GM23248 (cell line): ENCODE measurements at regions not wholly inside any gene's neighbourhood (a gene's known extent, or its start where the extent isn't known, plus 50 kb on each side); places are given as distances from the start of the nearest gene placed in this dataset.

Experiments used
- DNase-seq: peaks from one replicate; pipeline ENCODE4 v3.0.0-alpha.2; 2015
- H2AFZ ChIP-seq: fragments of 200-600 bp; sonication (generic); 2 replicates; pipeline ENCODE4 v1.6.1; 2016; ENCODE audit warnings: antibody characterized with exemption
- H3F3A ChIP-seq: fragments of 200-600 bp; sonication (generic); 2 replicates; pipeline ENCODE4 v1.6.1; 2016; ENCODE audit warnings: mild to moderate bottlenecking, antibody characterized with exemption, mixed run types; ENCODE audit not compliant: insufficient read depth
- H3K27ac ChIP-seq: fragments of 200-600 bp; sonication (generic); 2 replicates; pipeline ENCODE4 v1.5.1; 2016; ENCODE audit warnings: mild to moderate bottlenecking
- H3K27me3 ChIP-seq: fragments of 200-600 bp; sonication (generic); replicated peaks from 2 replicates; pipeline ENCODE4 v1.6.1; 2016; ENCODE audit warnings: mild to moderate bottlenecking; ENCODE audit not compliant: insufficient read depth
- H3K36me3 ChIP-seq: fragments of 200-600 bp; sonication (generic); 2 replicates; pipeline ENCODE4 v1.6.1; 2016; ENCODE audit warnings: low read depth, mild to moderate bottlenecking
- H3K4me1 ChIP-seq: fragments of 200-600 bp; sonication (generic); 2 replicates; pipeline ENCODE4 v1.6.1; 2016; ENCODE audit warnings: mild to moderate bottlenecking; ENCODE audit not compliant: insufficient read depth
- H3K4me2 ChIP-seq: fragments of 200-600 bp; sonication (generic); one replicate; pipeline ENCODE4 v1.6.1; 2016; ENCODE audit warnings: mild to moderate bottlenecking; ENCODE audit not compliant: unreplicated experiment
- H3K4me3 ChIP-seq: fragments of 200-600 bp; sonication (generic); 2 replicates; pipeline ENCODE4 v1.5.1; 2016; ENCODE audit warnings: mild to moderate bottlenecking
- H3K79me2 ChIP-seq: fragments of 200-600 bp; sonication (generic); 2 replicates; pipeline ENCODE4 v1.6.1; 2016; ENCODE audit warnings: mild to moderate bottlenecking; ENCODE audit not compliant: insufficient read depth
- H3K9ac ChIP-seq: fragments of 200-600 bp; sonication (generic); 2 replicates; pipeline ENCODE4 v1.6.1; 2016; ENCODE audit warnings: mild to moderate bottlenecking
- H3K9me2 ChIP-seq: fragments of 200-600 bp; sonication (generic); 2 replicates; pipeline ENCODE4 v1.6.1; 2016; ENCODE audit warnings: mixed run types, mild to moderate bottlenecking, moderate library complexity; ENCODE audit not compliant: insufficient read depth
- H3K9me3 ChIP-seq: fragments of 200-600 bp; sonication (generic); one replicate; pipeline ENCODE4 v1.6.1; 2017; ENCODE audit warnings: low read depth
- H4K20me1 ChIP-seq: fragments of 200-600 bp; sonication (generic); 2 replicates; pipeline ENCODE4 v1.6.0; 2016; ENCODE audit not compliant: insufficient read depth
- EZH2 ChIP-seq: fragments of 200-600 bp; sonication (generic); IDR thresholded peaks from 2 replicates; pipeline ENCODE4 v1.6.1; 2018; ENCODE audit warnings: antibody characterized with exemption, mild to moderate bottlenecking; ENCODE audit not compliant: insufficient read depth, poor library complexity, severe bottlenecking
- EZH2phosphoT487 ChIP-seq: fragments of 200-600 bp; sonication (generic); IDR thresholded peaks from 2 replicates; pipeline ENCODE4 v1.6.1; 2018; ENCODE audit warnings: antibody characterized with exemption, moderate library complexity, mild to moderate bottlenecking, low read depth; ENCODE audit not compliant: insufficient read depth
- WGBS, 2 experiments: methylation state at CpG; one replicate each; pipeline ENCODE4 v1.1.6; 2015 to 2017; ENCODE audit warnings: low lambda C conversion rate in 2 of 2, low coverage in 1 of 2; ENCODE audit errors: missing lambda C conversion rate in 2 of 2; 5-methylcytosine and 5-hydroxymethylcytosine counted together
- in situ Hi-C: fragments of 300-500 bp; cut with MboI; formaldehyde crosslinking; loops from 2 replicates; pipeline ENCODE4 v1.15.0; 2020

- H3K4me3 ChIP-seq: no peak overlapping the region
- in situ Hi-C loops: no loop called here
Measured at GRCh38 chr22:22978637-22979036, 91.0 kb downstream of the IGLL5 start.

GRCh38 chr22:22979121-22979724 lies 91.1 kb upstream of the GNAZ start:
- Histone ChIP-seq H3K4me2 (no peak overlapping the region), H3K79me2 (no peaks in the 10 kb centered on the region), H3K9me2 (no peaks in the 10 kb centered on the region), H3K9ac (no peak overlapping the region), H3K27me3 (no peaks in the 10 kb centered on the region), H3K4me1 (no peaks in the 10 kb centered on the region), H3K9me3 (no peaks in the 10 kb centered on the region), H4K20me1 (no peaks in the 10 kb centered on the region), H3K27ac (no peak overlapping the region), H3F3A (no peaks in the 10 kb centered on the region), H3K4me3 (no peak overlapping the region), H3K36me3 (no peaks in the 10 kb centered on the region), H2AFZ (no peak overlapping the region)
- 35% methylated on average over 4 of the region's 4 CpGs for WGBS, 2 experiments
- DNase-seq: no peak
- TF ChIP-seq EZH2phosphoT487 (no peak), EZH2 (no peak)
- in situ Hi-C loops: no loop called here

More at GRCh38 chr22:22978637-22979036, 91.0 kb downstream of the IGLL5 start:
- DNase-seq: no peak
- no peaks in the 10 kb centered on the region for H3F3A ChIP-seq
- H3K9ac ChIP-seq: no peak overlapping the region
- no peaks in the 10 kb centered on the region for H4K20me1 ChIP-seq
- H3K4me1 ChIP-seq: no peaks in the 10 kb centered on the region
- no peaks in the 10 kb centered on the region for H3K79me2 ChIP-seq
- no peaks in the 10 kb centered on the region for H3K9me2 ChIP-seq
- no peak overlapping the region for H3K4me2 ChIP-seq
- TF ChIP-seq EZH2phosphoT487 (no peak), EZH2 (no peak)
- H3K36me3 ChIP-seq: no peaks in the 10 kb centered on the region
- H2AFZ ChIP-seq: no peak overlapping the region
- no peaks in the 10 kb centered on the region for H3K9me3 ChIP-seq
- no peak overlapping the region for H3K27ac ChIP-seq
- no peaks in the 10 kb centered on the region for H3K27me3 ChIP-seq

DNA sequence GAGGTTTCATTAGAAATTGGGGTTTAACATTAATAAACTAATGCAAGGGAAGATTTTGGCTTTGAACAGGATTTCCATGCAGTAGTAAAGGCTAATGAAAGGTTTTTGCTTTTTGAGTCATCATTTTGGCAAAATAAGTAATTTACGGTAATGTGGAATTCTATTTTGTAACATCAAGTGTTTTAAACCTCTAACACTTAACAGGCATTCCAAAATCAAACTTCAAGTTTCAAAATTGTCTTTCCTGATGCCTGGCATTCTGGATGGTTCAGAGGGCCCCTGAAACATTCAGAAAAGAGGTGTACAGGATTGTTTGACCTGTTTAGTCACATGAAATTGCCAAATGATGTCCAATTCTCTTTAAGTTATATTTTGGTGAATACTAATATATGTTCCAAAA lies 90.4 kb upstream of the GNAZ start:
- Histone ChIP-seq H3K9me2 (no peaks in the 10 kb centered on the region), H4K20me1 (no peaks in the 10 kb centered on the region), H3K27ac (no peak overlapping the region), H3K36me3 (no peaks in the 10 kb centered on the region), H3F3A (no peaks in the 10 kb centered on the region), H3K4me3 (no peak overlapping the region), H3K9ac (no peak overlapping the region), H3K9me3 (no peaks in the 10 kb centered on the region), H3K79me2 (no peaks in the 10 kb centered on the region), H3K27me3 (no peaks in the 10 kb centered on the region), H2AFZ (no peak overlapping the region), H3K4me2 (no peak overlapping the region), H3K4me1 (no peaks in the 10 kb centered on the region)
- no peak for DNase-seq
- TF ChIP-seq EZH2phosphoT487: no peak
- no peak for TF ChIP-seq EZH2
- in situ Hi-C loops: no loop called here
- 23 to 38% methylated on average over 1 of the region's 1 CpG for WGBS, 2 experiments

- Histone ChIP-seq H3K9me3 (no peaks in the 10 kb centered on the region), H3K4me2 (no peak overlapping the region), H3F3A (no peaks in the 10 kb centered on the region), H3K9ac (no peak overlapping the region), H2AFZ (no peak overlapping the region), H4K20me1 (no peaks in the 10 kb centered on the region), H3K79me2 (no peaks in the 10 kb centered on the region), H3K27ac (no peak overlapping the region), H3K9me2 (no peaks in the 10 kb centered on the region), H3K4me1 (no peaks in the 10 kb centered on the region), H3K27me3 (no peaks in the 10 kb centered on the region), H3K4me3 (no peak overlapping the region), H3K36me3 (no peaks in the 10 kb centered on the region)
- no peak for DNase-seq
- WGBS, 2 experiments: 18 to 31% methylated on average over 3 of the region's 3 CpGs
- in situ Hi-C loops: no loop called here
- TF ChIP-seq EZH2phosphoT487 (no peak), EZH2 (no peak)
Measured at GRCh38 chr22:22981670-22982571, 88.4 kb upstream of the GNAZ start.
